Calu3 (cell line): ENCODE measurements at regions not wholly inside any gene's neighbourhood (a gene's known extent, or its start where the extent isn't known, plus 50 kb on each side); places are given as distances from the start of the nearest gene placed in this dataset.

Experiments
- BruUV-seq: library from RNA; stranded (reverse); fragments of 400-500 nt; replicated peaks from 2 replicates; lab custom pipeline; 2021; lab: Mats Ljungman, UMichigan
- CTCF ChIA-PET: fragments of 300-600 bp; sonication (Branson Sonifier 250); formaldehyde crosslinking; loops from one replicate; lab custom pipeline; 2022; ENCODE audit warnings: antibody characterized with exemption; lab: Charles Lee
- DNase-seq: peaks from one replicate; pipeline ENCODE4 v3.0.0; 2022
- H3K27ac Mint-ChIP-seq: one replicate; pipeline ENCODE4 v1.8.0; 2022; ENCODE audit warnings: mixed read lengths; ENCODE audit not compliant: unreplicated experiment
- H3K27me3 Mint-ChIP-seq: one replicate; pipeline ENCODE4 v1.8.0; 2022; ENCODE audit warnings: mixed read lengths; ENCODE audit not compliant: unreplicated experiment
- H3K36me3 Mint-ChIP-seq: one replicate; pipeline ENCODE4 v1.8.0; 2022; ENCODE audit warnings: mild to moderate bottlenecking, moderate library complexity, mixed read lengths; ENCODE audit not compliant: insufficient read depth, unreplicated experiment
- H3K4me1 Mint-ChIP-seq: one replicate; pipeline ENCODE4 v1.8.0; 2022; ENCODE audit warnings: mild to moderate bottlenecking, low read depth, mixed read lengths; ENCODE audit not compliant: unreplicated experiment
- H3K4me3 Mint-ChIP-seq: one replicate; pipeline ENCODE4 v1.8.0; 2022; ENCODE audit warnings: mild to moderate bottlenecking, low read depth, moderate library complexity, mixed read lengths; ENCODE audit not compliant: unreplicated experiment
- H3K9me3 Mint-ChIP-seq: one replicate; pipeline ENCODE4 v1.8.0; 2022; ENCODE audit warnings: low read depth, mixed read lengths; ENCODE audit not compliant: unreplicated experiment
- intact Hi-C: fragments of 100-400 bp; cut with micrococcal nuclease; formaldehyde crosslinking; loops from one replicate; pipeline ENCODE4 v1.10.0; 2022; ENCODE audit not compliant: unreplicated experiment
- TF ChIP-seq, protein P1 (sequence below): fragments of 200-600 bp; IDR thresholded peaks from one replicate; pipeline ENCODE4 v1.8.0; 2022; ENCODE audit warnings: antibody characterized with exemption; ENCODE audit not compliant: unreplicated experiment

DNA sequence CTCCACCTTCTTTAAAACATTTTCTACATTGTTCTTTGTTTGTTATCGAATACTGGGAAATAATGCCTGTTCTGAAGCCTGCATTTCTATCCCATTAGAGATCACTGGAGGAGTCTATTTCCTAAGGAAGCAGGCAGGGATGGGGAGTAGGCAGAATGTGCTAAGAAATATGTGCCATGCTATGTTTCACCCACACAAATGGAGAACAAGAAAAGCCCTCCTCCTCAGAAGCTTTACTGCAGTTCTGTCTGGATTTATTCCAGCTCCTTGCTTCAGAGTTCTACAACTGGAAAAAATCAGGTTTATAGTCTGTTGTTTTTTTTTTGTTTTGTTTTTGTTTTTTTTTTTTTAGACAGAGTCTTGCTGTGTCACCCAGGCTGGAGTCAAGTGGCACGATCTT is 825.1 kb downstream of the SLC4A3 start:
- CTCF ChIA-PET = no interaction called here
- Mint-ChIP-seq H3K4me1 (no peaks in the 10 kb centered on the region), H3K27ac (no peak overlapping the region), H3K36me3 (no peaks in the 10 kb centered on the region), H3K27me3 (no peaks in the 10 kb centered on the region), H3K4me3 (no peak overlapping the region), H3K9me3 (no peaks in the 10 kb centered on the region)
- intact Hi-C loops = no loop called here
- no peak for DNase-seq
- BruUV-seq = no TSS peak
- TF ChIP-seq, protein P1, sequence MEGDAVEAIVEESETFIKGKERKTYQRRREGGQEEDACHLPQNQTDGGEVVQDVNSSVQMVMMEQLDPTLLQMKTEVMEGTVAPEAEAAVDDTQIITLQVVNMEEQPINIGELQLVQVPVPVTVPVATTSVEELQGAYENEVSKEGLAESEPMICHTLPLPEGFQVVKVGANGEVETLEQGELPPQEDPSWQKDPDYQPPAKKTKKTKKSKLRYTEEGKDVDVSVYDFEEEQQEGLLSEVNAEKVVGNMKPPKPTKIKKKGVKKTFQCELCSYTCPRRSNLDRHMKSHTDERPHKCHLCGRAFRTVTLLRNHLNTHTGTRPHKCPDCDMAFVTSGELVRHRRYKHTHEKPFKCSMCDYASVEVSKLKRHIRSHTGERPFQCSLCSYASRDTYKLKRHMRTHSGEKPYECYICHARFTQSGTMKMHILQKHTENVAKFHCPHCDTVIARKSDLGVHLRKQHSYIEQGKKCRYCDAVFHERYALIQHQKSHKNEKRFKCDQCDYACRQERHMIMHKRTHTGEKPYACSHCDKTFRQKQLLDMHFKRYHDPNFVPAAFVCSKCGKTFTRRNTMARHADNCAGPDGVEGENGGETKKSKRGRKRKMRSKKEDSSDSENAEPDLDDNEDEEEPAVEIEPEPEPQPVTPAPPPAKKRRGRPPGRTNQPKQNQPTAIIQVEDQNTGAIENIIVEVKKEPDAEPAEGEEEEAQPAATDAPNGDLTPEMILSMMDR = no peak

DNA sequence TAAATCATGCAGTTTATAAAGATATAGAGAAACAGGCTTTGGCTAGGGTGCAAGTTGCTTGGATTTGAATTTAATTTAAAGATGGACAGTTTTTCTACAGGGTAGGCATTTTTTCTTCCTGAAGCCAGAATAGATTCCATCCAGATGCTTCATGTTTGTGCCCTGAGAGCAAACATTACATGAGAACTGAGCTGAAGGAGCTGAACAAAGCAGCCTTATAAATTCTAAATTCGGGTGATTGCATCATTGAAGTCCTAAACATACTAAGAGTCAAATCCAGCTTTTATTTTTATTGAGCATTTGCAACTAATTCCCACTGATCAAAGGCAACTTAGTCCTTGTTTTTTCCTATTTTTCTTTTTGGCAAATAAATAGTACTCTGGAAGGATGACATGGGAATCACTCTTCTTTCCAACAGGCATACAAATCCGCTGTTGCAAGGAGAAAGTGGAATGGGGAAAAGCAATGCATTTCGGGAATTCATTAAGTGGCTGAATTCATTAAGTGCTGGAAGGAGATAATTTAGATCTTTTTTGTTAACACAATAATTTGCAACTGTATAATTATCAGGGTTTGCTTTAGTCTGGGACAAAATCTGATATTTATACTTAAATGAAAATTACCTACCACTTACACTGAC is 828.0 kb downstream of the SLC4A3 start:
- no TSS peak for BruUV-seq
- Mint-ChIP-seq H3K36me3 (no peaks in the 10 kb centered on the region), H3K4me3 (no peak overlapping the region), H3K27me3 (no peaks in the 10 kb centered on the region), H3K27ac (no peak overlapping the region), H3K9me3 (no peaks in the 10 kb centered on the region), H3K4me1 (no peaks in the 10 kb centered on the region)
- no peak for DNase-seq
- TF ChIP-seq, protein P1 = no peak
- CTCF ChIA-PET = no interaction called here
- intact Hi-C loops = no loop called here

DNA sequence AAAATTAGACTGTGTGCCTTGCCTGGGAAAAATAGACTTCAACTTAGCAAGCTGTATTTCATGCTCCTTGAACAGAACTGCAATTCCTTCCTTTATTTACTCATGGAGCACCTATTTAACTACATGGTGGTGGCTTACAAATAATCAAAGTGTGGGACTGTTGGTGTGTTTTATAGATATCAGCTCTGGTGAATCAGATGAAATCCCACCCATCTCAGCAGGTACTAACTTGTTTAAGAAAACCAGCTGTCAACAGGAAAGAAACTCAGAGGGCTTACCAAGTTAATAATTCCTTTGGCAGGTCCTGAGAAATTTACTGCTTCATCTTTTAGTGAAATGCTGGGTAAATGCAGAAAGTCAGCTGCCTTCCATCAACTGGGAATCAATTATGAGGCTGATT is 830.6 kb downstream of the SLC4A3 start:
- intact Hi-C loops = no loop called here
- no peak for DNase-seq
- no peaks in the 10 kb centered on the region for H3K36me3 Mint-ChIP-seq
- TF ChIP-seq, protein P1 = no peak
- no TSS peak for BruUV-seq
- CTCF ChIA-PET = no interaction called here
- H3K27ac Mint-ChIP-seq = no peak overlapping the region
- H3K4me1 Mint-ChIP-seq = no peaks in the 10 kb centered on the region
- H3K9me3 Mint-ChIP-seq = no peaks in the 10 kb centered on the region
- no peaks in the 10 kb centered on the region for H3K27me3 Mint-ChIP-seq
- no peak overlapping the region for H3K4me3 Mint-ChIP-seq

DNA sequence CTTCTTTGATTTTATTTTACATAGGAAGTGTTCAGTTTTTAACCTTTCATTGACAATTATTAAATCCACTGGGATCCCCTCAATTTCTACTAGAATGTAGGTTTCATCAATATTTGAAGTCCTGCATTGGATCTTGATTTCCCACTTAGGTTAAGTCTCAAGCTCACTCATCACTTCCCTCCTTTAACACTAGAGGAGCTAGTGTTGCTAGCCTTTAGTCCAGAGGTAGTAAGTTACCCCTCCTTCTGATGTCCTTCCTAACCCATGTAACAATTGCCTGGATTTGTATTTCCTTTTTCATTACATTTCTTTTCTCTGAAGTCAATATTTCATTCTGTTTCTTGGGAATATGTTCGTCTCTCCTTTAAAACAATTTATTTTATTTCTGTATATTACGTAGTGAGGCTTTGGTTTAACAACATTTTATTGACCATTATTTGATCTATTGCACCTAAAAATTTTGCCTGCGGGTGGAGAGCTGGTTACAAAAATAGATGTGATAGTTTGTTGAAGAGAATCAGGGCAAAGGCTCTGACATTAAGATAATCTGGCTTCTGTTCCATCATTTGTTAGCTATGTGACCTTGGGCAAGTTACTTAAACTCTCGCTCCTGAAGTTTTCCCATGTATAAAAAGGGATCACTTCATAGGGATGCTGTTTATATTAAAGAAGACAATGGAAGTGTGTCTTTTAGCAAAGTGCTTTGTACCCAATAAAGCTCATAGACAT is 833.0 kb downstream of the SLC4A3 start:
- CTCF ChIA-PET = no interaction called here
- Mint-ChIP-seq H3K4me1 (no peaks in the 10 kb centered on the region), H3K9me3 (peaks cover 2% of the 10 kb centered on the region), H3K4me3 (no peak overlapping the region), H3K27me3 (no peaks in the 10 kb centered on the region), H3K27ac (no peak overlapping the region), H3K36me3 (no peaks in the 10 kb centered on the region)
- intact Hi-C loops = no loop called here
- no peak for DNase-seq
- TF ChIP-seq, protein P1 = no peak
- no TSS peak for BruUV-seq
